Heart right ventricle (tissue), 16 donors: ENCODE measurements at regions not wholly inside any gene's neighbourhood (a gene's known extent, or its start where the extent isn't known, plus 50 kb on each side); places are given as distances from the start of the nearest gene placed in this dataset.

Experiments used
- ATAC-seq, 8 donors: fragments of 200-7000 bp; cut with Tn5 transposase; one replicate each; pipeline ENCODE4 v1.9.1; 2020; ENCODE audit warnings: mild to moderate bottlenecking in 8 of 8, moderate library complexity in 8 of 8, moderate number of reproducible peaks in 1 of 8
- DNase-seq, 2 donors: peaks; one replicate each; pipeline ENCODE4 v3.0.0-alpha.2; 2020
- H3K27ac ChIP-seq, 10 donors: fragments of 200-600 bp; sonication (generic) in 2 of 10; one replicate each; pipeline versions ENCODE4 v1.5.0 to v1.8.0; 2020 to 2022; ENCODE audit warnings: mild to moderate bottlenecking in 3 of 10
- H3K27me3 ChIP-seq, 7 donors: fragments of 200-600 bp; one replicate each; pipeline ENCODE4 v1.8.0; 2021 to 2022; ENCODE audit warnings: mild to moderate bottlenecking in 2 of 7
- H3K36me3 ChIP-seq, 9 donors: fragments of 200-600 bp; sonication (generic) in 1 of 9; one replicate each; pipeline versions ENCODE4 v1.5.0 to v1.8.0; 2020 to 2022; ENCODE audit warnings: mild to moderate bottlenecking in 2 of 9
- H3K4me1 ChIP-seq, 9 donors: fragments of 200-600 bp; sonication (generic) in 1 of 9; one replicate each; pipeline versions ENCODE4 v1.5.0 to v1.8.0; 2020 to 2022; ENCODE audit warnings: mild to moderate bottlenecking in 4 of 9
- H3K4me3 ChIP-seq, 10 donors: fragments of 200-600 bp; sonication (generic) in 2 of 10; one replicate each; pipeline versions ENCODE4 v1.5.0 to v1.8.0; 2020 to 2022; ENCODE audit warnings: mild to moderate bottlenecking in 7 of 10, moderate library complexity in 2 of 10
- H3K9me3 ChIP-seq, 11 donors: fragments of 200-600 bp in 10 of 11; sonication (generic) in 2 of 11; one replicate each; pipeline versions ENCODE4 v1.5.0 to v1.8.0; 2013 to 2022; ENCODE audit warnings: mild to moderate bottlenecking in 2 of 11, control low read depth in 1 of 11, moderate library complexity in 1 of 11
- CTCF ChIP-seq, 9 donors: fragments of 200-600 bp; sonication (generic) in 2 of 9; IDR thresholded peaks; one replicate each; pipeline versions ENCODE4 v1.5.0 to v1.8.0; 2021 to 2022; ENCODE audit warnings: antibody characterized with exemption in 9 of 9, mild to moderate bottlenecking in 5 of 9, moderate library complexity in 1 of 9
- WGBS, 2 donors: extraction: QIAGEN DNeasy Blood & Tissue Kit; methylation state at CpG; one replicate each; pipeline ENCODE4 v1.1.7; 2013; ENCODE audit warnings: inconsistent platforms in 1 of 2; 5-methylcytosine and 5-hydroxymethylcytosine counted together
- intact Hi-C, 10 donors: fragments of 100-400 bp; cut with DNase I; formaldehyde crosslinking; loops; one replicate each; pipeline versions ENCODE4 v1.11.1 to v1.14.2; 2022
- donor health status: Arrhythmogenic right ventricular cardiomyopathy.
- donor health status: ischemic (EF 13 %, LVEDD 7.1; RV severe dilation, severe dysfunction).
- donor health status: healthy with polysubstance abuse.
- donor health status: DM: no; HTN: yes; CAD: no.
- donor health status: DM: no; HTN: no; CAD: no.
- donor health status: ischemic (EF 25% LVEDD 6.9; RV normal size, moderate dysfunction).
- donor health status: ischemic (EF 25% LVEDD 5.7; RV mildly dilated, moderate dysfunction).
- donor health status: healthy.
- donor health status: DM: yes; HTN: yes; CAD: no.
- donor health status: Ischemic cardiomyopathy.
- donor health status: ischemic (EF 35%, LVEDD 5.7; RV mildly dilated, moderate dysfunction).
- donor health status: nonischemic (EF 11% LVEDD 7.7; RV severe dilation, severe dysfunction).
- donor health status: DM: yes; HTN: yes; CAD: no.
- donor health status: PGD.
- donor health status: ischemic (EF 29% LVEDD 5.4; RV normal size, mild dysfunction).
- donor health status: nonischemic (EF 23%, LVEDD 6.1; RV moderate dilation, normal function).

GRCh38 chr6:40256224-40256623 lies 322.0 kb upstream of the MOCS1 start:
- no peak for TF ChIP-seq CTCF (IDR thresholded peaks at IDR 0.05)
- ATAC-seq (no peak), DNase-seq (no peak)
- no peak overlapping the region for H3K4me3 ChIP-seq
- H3K4me1 ChIP-seq, result no peaks in the 10 kb centered on the region
- WGBS, 2 donors, result 71 to 74% methylated on average over 2 of the region's 2 CpGs
- no peaks in the 10 kb centered on the region for H3K9me3 ChIP-seq
- no peaks in the 10 kb centered on the region for H3K36me3 ChIP-seq
- no peak overlapping the region for H3K27ac ChIP-seq
- H3K27me3 ChIP-seq, result peaks cover 0 to 23% (median 0%) of the 10 kb centered on the region in 7 donors
- intact Hi-C loops, result no loop called here

GRCh38 chr6:40253420-40253819 lies 319.2 kb upstream of the MOCS1 start:
- DNase-seq, result no peak
- H3K9me3 ChIP-seq, result no peaks in the 10 kb centered on the region
- no peak overlapping the region for H3K27ac ChIP-seq
- H3K4me1 ChIP-seq, result no peaks in the 10 kb centered on the region
- no peak for TF ChIP-seq CTCF (IDR thresholded peaks at IDR 0.05)
- 76 to 82% methylated on average over 3 of the region's 3 CpGs for WGBS, 2 donors
- H3K36me3 ChIP-seq, result no peaks in the 10 kb centered on the region
- intact Hi-C loops, result no loop called here
- no peak overlapping the region for H3K4me3 ChIP-seq
- ATAC-seq, result no peak
- peaks cover 0 to 18% (median 6%) of the 10 kb centered on the region in 7 donors for H3K27me3 ChIP-seq

GRCh38 chr6:40252531-40253258 lies 318.4 kb upstream of the MOCS1 start:
- Histone ChIP-seq H3K4me3 (no peak overlapping the region), H3K4me1 (no peaks in the 10 kb centered on the region), H3K9me3 (no peaks in the 10 kb centered on the region), H3K27me3 (peaks cover 0 to 18% (median 6%) of the 10 kb centered on the region in 7 donors), H3K27ac (no peak overlapping the region), H3K36me3 (no peaks in the 10 kb centered on the region)
- ATAC-seq (no peak), DNase-seq (no peak)
- no peak for TF ChIP-seq CTCF (IDR thresholded peaks at IDR 0.05)
- 68% methylated on average over 4 of the region's 4 CpGs for WGBS, 2 donors
- intact Hi-C loops, result no loop called here

GRCh38 chr6:40251637-40252300 lies 317.5 kb upstream of the MOCS1 start:
- Histone ChIP-seq H3K27ac (no peak overlapping the region), H3K27me3 (peaks cover 0 to 18% (median 6%) of the 10 kb centered on the region in 7 donors), H3K4me3 (no peak overlapping the region), H3K36me3 (no peaks in the 10 kb centered on the region), H3K9me3 (no peaks in the 10 kb centered on the region), H3K4me1 (no peaks in the 10 kb centered on the region)
- no peak for ATAC-seq
- WGBS, 2 donors, result 88 to 91% methylated on average over 3 of the region's 3 CpGs
- DNase-seq, result no peak
- TF ChIP-seq CTCF (IDR thresholded peaks at IDR 0.05), result no peak
- intact Hi-C loops, result no loop called here
